Thyroid gland (tissue), 4 donors: ENCODE measurements at regions not wholly inside any gene's neighbourhood (a gene's known extent, or its start where the extent isn't known, plus 50 kb on each side); places are given as distances from the start of the nearest gene placed in this dataset.

Experiments
- CTCF ChIP-seq, 6 experiments: fragments of 200-600 bp in 3 of 6; fragments of 450-650 bp in 3 of 6; sonication (generic) in 3 of 6; IDR thresholded peaks; one replicate each; pipeline ENCODE4 v1.5.1; 2016 to 2019; ENCODE audit warnings: antibody characterized with exemption in 6 of 6, mild to moderate bottlenecking in 2 of 6, inconsistent platforms in 1 of 6, moderate library complexity in 1 of 6
- POLR2A ChIP-seq, 2 donors: fragments of 450-650 bp; IDR thresholded peaks; one replicate each; pipeline ENCODE4 v1.6.1; 2017; ENCODE audit warnings: antibody characterized with exemption in 2 of 2, mild to moderate bottlenecking in 2 of 2, moderate library complexity in 1 of 2

GRCh38 chr3:159237226-159237625, 435.4 kb downstream of the MFSD1 start:
- TF ChIP-seq POLR2A (IDR thresholded peaks at IDR 0.05) (no peak), CTCF (IDR thresholded peaks at IDR 0.05) (no peak)
